Sigmoid colon (tissue), 4 donors: ENCODE measurements at regions not wholly inside any gene's neighbourhood (a gene's known extent, or its start where the extent isn't known, plus 50 kb on each side); places are given as distances from the start of the nearest gene placed in this dataset.

Experiments used
- CTCF ChIP-seq, 4 experiments: fragments of 450-650 bp in 3 of 4; fragments of 200-600 bp in 1 of 4; IDR thresholded peaks; one replicate each; pipeline ENCODE4 v1.5.1; 2016 to 2019; ENCODE audit warnings: antibody characterized with exemption in 4 of 4, mild to moderate bottlenecking in 3 of 4, moderate library complexity in 2 of 4
- EP300 ChIP-seq, 4 donors: sonication (generic); formaldehyde crosslinking; IDR thresholded peaks; one replicate each; pipeline ENCODE4 v1.6.1; 2017; ENCODE audit warnings: antibody characterized with exemption in 4 of 4
- POLR2A ChIP-seq, 2 donors: fragments of 450-650 bp; IDR thresholded peaks; one replicate each; pipeline ENCODE4 v1.6.1; 2016; ENCODE audit warnings: antibody characterized with exemption in 2 of 2, mild to moderate bottlenecking in 2 of 2, moderate library complexity in 2 of 2
- POLR2AphosphoS5 ChIP-seq, 4 donors: sonication (generic); formaldehyde crosslinking; IDR thresholded peaks; one replicate each; pipeline ENCODE4 v1.6.1; 2017; ENCODE audit warnings: antibody characterized with exemption in 4 of 4

DNA sequence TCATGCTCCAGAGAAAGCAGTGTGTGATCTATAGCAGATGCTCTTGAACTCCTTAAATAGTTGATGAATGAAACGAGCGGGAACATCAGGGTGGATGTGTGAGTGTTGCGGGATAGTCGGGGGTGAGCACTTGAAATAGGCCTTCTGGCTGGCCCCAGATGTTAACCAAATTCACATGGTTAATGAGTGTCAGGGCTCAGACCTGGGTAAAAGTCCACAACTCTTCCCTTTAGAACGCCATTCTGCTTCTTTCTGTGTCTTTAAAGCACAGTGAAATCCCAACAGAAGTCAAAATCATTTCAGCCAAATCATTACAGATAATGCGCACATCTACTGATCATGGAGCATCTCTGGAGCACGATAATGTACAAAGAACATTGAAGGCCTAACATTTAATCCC is 249.4 kb upstream of the BOD1L1 start:
- TF ChIP-seq CTCF (IDR thresholded peaks at IDR 0.05) (no peak), POLR2A (IDR thresholded peaks at IDR 0.05) (no peak), POLR2AphosphoS5 (IDR thresholded peaks at IDR 0.05) (no peak), EP300 (IDR thresholded peaks at IDR 0.05) (no peak)
